Thoracic aorta (tissue), 2 donors: ENCODE measurements at regions not wholly inside any gene's neighbourhood (a gene's known extent, or its start where the extent isn't known, plus 50 kb on each side); places are given as distances from the start of the nearest gene placed in this dataset.
"Not testable (repeated sequence)": the region's sequence is repeated elsewhere in the genome, so short reads cannot be mapped to it uniquely, and the experiment has no call there.

Source experiments
- ATAC-seq: fragments of 150-250 bp; one replicate; pipeline ENCODE4 v1.8.0; 2017; ENCODE audit warnings: low read depth; ENCODE audit not compliant: insufficient number of reproducible peaks, low FRiP score
- DNase-seq: peaks from one replicate; pipeline ENCODE4 v3.0.0-alpha.2; 2020; ENCODE audit warnings: low spot score
- H3K27ac ChIP-seq, 2 donors: fragments of 200-600 bp; sonication (generic); 1 replicate in 1 of 2; 2 replicates in 1 of 2; pipeline ENCODE4 v1.5.1; 2016; ENCODE audit warnings: mild to moderate bottlenecking in 2 of 2, moderate library complexity in 2 of 2
- H3K27me3 ChIP-seq: fragments of 200-600 bp; sonication (generic); replicated peaks from 2 replicates; pipeline ENCODE4 v1.6.0; 2016; ENCODE audit warnings: mild to moderate bottlenecking; ENCODE audit not compliant: insufficient read depth
- H3K36me3 ChIP-seq: fragments of 200-600 bp; sonication (generic); one replicate; pipeline ENCODE4 v1.5.1; 2016
- H3K4me1 ChIP-seq, 2 donors: fragments of 200-600 bp; sonication (generic); 1 replicate in 1 of 2; 2 replicates in 1 of 2; pipeline versions ENCODE4 v1.5.1 to v1.6.0; 2016; ENCODE audit warnings: low read depth in 2 of 2, mild to moderate bottlenecking in 1 of 2; ENCODE audit not compliant: control insufficient read depth in 1 of 2
- H3K4me3 ChIP-seq: fragments of 200-600 bp; sonication (generic); 2 replicates; pipeline ENCODE4 v1.5.1; 2016; ENCODE audit warnings: mild to moderate bottlenecking
- H3K9me3 ChIP-seq: fragments of 200-600 bp; sonication (generic); 2 replicates; pipeline ENCODE4 v1.5.1; 2016
- CTCF ChIP-seq: fragments of 200-600 bp; sonication (generic); IDR thresholded peaks from one replicate; pipeline ENCODE4 v1.5.1; 2019; ENCODE audit warnings: antibody characterized with exemption

- H3K36me3 ChIP-seq = no peaks in the 10 kb centered on the region
- no peaks in the 10 kb centered on the region for H3K27me3 ChIP-seq
- ATAC-seq (no peak), DNase-seq (no peak)
- peaks cover 7 to 12% of the 10 kb centered on the region in 2 donors for H3K4me1 ChIP-seq
- no peaks in the 10 kb centered on the region for H3K9me3 ChIP-seq
- no peak for TF ChIP-seq CTCF
- H3K27ac ChIP-seq = no peak overlapping the region
- H3K4me3 ChIP-seq = no peak overlapping the region
These were observed 302.3 kb upstream of the GRAMD2B start for GRCh38 chr5:126120939-126121338.

DNA sequence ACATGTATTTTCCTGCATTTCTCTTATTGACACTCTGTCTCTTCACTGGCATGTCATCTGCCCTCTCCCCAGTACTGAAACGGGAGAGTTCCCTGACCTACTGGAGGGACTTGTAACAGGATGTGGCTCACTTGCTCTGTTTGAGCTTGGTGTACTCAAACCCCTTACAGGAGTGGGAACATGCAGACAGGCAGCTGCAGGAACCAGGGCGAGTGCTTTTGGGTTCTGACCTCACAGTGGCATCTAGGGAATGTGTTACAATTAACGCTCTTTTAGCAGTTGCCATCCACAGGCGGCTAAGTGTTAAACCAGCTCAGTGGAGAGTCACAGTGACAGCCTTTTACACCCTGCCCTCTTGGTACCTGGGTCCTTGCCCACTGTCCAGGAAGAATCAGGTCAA lies 300.3 kb upstream of the GRAMD2B start:
- Histone ChIP-seq H3K36me3 (no peaks in the 10 kb centered on the region), H3K9me3 (no peaks in the 10 kb centered on the region), H3K4me3 (no peak overlapping the region), H3K27me3 (no peaks in the 10 kb centered on the region), H3K4me1 (peaks cover 7 to 12% of the 10 kb centered on the region in 2 donors), H3K27ac (no peak overlapping the region)
- ATAC-seq = no peak
- TF ChIP-seq CTCF = no peak
- DNase-seq = no peak

DNA sequence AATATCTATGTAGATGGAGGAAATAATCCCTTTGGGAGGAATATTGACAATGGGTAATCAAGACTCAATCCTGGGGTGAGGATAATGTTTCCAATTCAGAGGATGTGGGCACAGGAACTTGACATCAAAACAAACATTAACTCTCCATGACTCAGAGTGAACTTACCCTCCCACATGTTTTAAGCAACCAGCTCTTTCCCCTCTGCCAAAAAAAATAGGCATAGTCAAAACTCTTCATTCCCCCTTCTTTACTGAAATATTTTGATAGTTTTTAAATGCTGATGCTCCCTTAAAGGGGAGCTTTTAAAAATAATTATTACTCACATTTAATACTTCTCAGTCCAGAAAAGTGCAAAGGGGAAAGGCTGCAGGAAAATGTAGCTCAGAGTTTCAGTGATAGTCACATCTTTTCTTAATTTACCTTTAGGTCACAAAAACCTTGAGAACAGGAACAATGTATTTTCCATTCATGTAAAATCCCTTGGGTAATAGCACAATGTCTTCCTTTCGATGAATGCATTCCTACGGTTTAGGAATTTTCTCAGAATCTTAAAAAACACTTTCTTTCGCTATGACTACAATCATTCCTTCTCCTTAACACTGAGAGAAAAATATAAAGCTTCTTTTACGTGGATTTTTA lies 298.4 kb upstream of the GRAMD2B start:
- peak; percentile 56 for ATAC-seq
- DNase-seq = no peak

GRCh38 chr5:126125407-126125806 lies 297.8 kb upstream of the GRAMD2B start:
- DNase-seq (no peak), ATAC-seq (no peak)
- no peak overlapping the region for H3K4me3 ChIP-seq
- H3K27me3 ChIP-seq = no peaks in the 10 kb centered on the region
- TF ChIP-seq CTCF = no peak
- H3K4me1 ChIP-seq = peaks cover 7 to 12% of the 10 kb centered on the region in 2 donors
- H3K9me3 ChIP-seq = no peaks in the 10 kb centered on the region
- no peaks in the 10 kb centered on the region for H3K36me3 ChIP-seq
- H3K27ac ChIP-seq = no peak overlapping the region

More for the DNA sequence above, 298.4 kb upstream of the GRAMD2B start:
- Histone ChIP-seq H3K27me3 (no peaks in the 10 kb centered on the region), H3K36me3 (no peaks in the 10 kb centered on the region), H3K4me3 (no peak overlapping the region), H3K27ac (no peak overlapping the region), H3K4me1 (peaks cover 7 to 12% of the 10 kb centered on the region in 2 donors), H3K9me3 (no peaks in the 10 kb centered on the region)
- no peak for TF ChIP-seq CTCF

- no peak for TF ChIP-seq CTCF
- ATAC-seq = no peak
These were observed 296.6 kb upstream of the GRAMD2B start for GRCh38 chr5:126126574-126126973.

DNA sequence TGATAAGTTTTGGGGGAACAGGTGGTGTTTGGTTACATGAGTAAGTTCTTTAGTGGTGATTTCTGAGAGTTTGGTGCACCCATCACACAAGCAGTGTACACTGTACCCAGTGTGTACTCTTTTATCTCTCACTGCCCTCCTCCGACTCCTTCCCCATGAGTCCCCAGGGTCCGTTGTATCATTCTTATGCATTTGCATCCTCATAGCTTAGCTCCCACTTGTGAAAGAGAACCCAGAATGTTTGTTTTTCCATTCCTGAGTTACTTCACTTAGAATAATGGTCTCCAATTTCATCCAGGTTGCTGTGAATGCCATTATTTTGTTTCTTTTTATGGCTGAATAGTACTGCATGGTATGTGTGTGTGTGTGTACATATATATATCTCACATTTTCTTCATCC lies 295.8 kb upstream of the GRAMD2B start:
- not testable (repeated sequence) for H3K36me3 ChIP-seq, H3K27me3 ChIP-seq, DNase-seq, ATAC-seq, H3K4me3 ChIP-seq, H3K9me3 ChIP-seq, H3K27ac ChIP-seq
- peaks cover 7 to 12% of the 10 kb centered on the region in 2 donors for H3K4me1 ChIP-seq

More at GRCh38 chr5:126126574-126126973, 296.6 kb upstream of the GRAMD2B start:
- H3K4me3 ChIP-seq = no peak overlapping the region
- no peaks in the 10 kb centered on the region for H3K27me3 ChIP-seq
- no peak overlapping the region for H3K27ac ChIP-seq
- no peaks in the 10 kb centered on the region for H3K9me3 ChIP-seq
- H3K36me3 ChIP-seq = no peaks in the 10 kb centered on the region
- no peak for DNase-seq
- peaks cover 7 to 12% of the 10 kb centered on the region in 2 donors for H3K4me1 ChIP-seq
